Vagina (tissue), 2 donors: ENCODE measurements at regions not wholly inside any gene's neighbourhood (a gene's known extent, or its start where the extent isn't known, plus 50 kb on each side); places are given as distances from the start of the nearest gene placed in this dataset.

Experiments
- DNase-seq, 2 donors: peaks; one replicate each; pipeline ENCODE4 v3.0.0-alpha.2; 2017; ENCODE audit errors: extremely low spot score in 2 of 2
- H3K27ac ChIP-seq: fragments of 200-600 bp; sonication (generic); one replicate; pipeline ENCODE4 v1.5.1; 2019
- H3K27me3 ChIP-seq: fragments of 200-600 bp; sonication (generic); one replicate; pipeline ENCODE4 v1.5.1; 2019
- H3K36me3 ChIP-seq, 2 donors: fragments of 200-600 bp; sonication (generic); one replicate each; pipeline ENCODE4 v1.5.1; 2017 to 2019
- H3K4me1 ChIP-seq: fragments of 200-600 bp; sonication (generic); one replicate; pipeline ENCODE4 v1.5.1; 2019
- H3K4me3 ChIP-seq, 2 donors: fragments of 200-600 bp; sonication (generic); 1 replicate in 1 of 2; 2 replicates in 1 of 2; pipeline ENCODE4 v1.5.1; 2016 to 2019
- H3K9me3 ChIP-seq: fragments of 200-600 bp; sonication (generic); one replicate; pipeline ENCODE4 v1.5.1; 2019
- CTCF ChIP-seq, 3 experiments: fragments of 450-650 bp in 2 of 3; fragments of 200-600 bp in 1 of 3; sonication (generic) in 1 of 3; IDR thresholded peaks; one replicate each; pipeline ENCODE4 v1.5.1; 2017 to 2019; ENCODE audit warnings: antibody characterized with exemption in 3 of 3, mild to moderate bottlenecking in 2 of 3, moderate library complexity in 2 of 3
- POLR2A ChIP-seq, 2 donors: fragments of 450-650 bp; IDR thresholded peaks; one replicate each; pipeline ENCODE4 v1.6.1; 2017; ENCODE audit warnings: antibody characterized with exemption in 2 of 2, mild to moderate bottlenecking in 2 of 2, moderate library complexity in 2 of 2
- POLR2AphosphoS5 ChIP-seq, 2 donors: sonication (generic); formaldehyde crosslinking; IDR thresholded peaks; one replicate each; pipeline ENCODE4 v1.9.0; 2017; ENCODE audit warnings: antibody characterized with exemption in 2 of 2, mild to moderate bottlenecking in 2 of 2, low read depth in 1 of 2; ENCODE audit not compliant: insufficient read depth in 1 of 2
- intact Hi-C: fragments of 100-400 bp; cut with DNase I; formaldehyde crosslinking; loops from one replicate; pipeline ENCODE4 v1.15.1; 2023

- H3K9me3 ChIP-seq, result no peaks in the 10 kb centered on the region
- no peak for DNase-seq
- H3K4me3 ChIP-seq, result no peak overlapping the region
- H3K27ac ChIP-seq, result no peak overlapping the region
- no peak for TF ChIP-seq CTCF (IDR thresholded peaks at IDR 0.05)
- TF ChIP-seq POLR2AphosphoS5 (IDR thresholded peaks at IDR 0.05; ENCODE audit: insufficient read depth in 1 of 2, low read depth in 1 of 2), result no peak
- TF ChIP-seq POLR2A (IDR thresholded peaks at IDR 0.05), result no peak
- intact Hi-C loops, result no loop called here
- H3K36me3 ChIP-seq, result no peaks in the 10 kb centered on the region
- H3K27me3 ChIP-seq, result no peaks in the 10 kb centered on the region
- no peaks in the 10 kb centered on the region for H3K4me1 ChIP-seq
Measured at GRCh38 chr10:130891066-130891465, 420.5 kb downstream of the TCERG1L start.

GRCh38 chr10:130894471-130894870, 417.1 kb downstream of the TCERG1L start:
- H3K36me3 ChIP-seq, result no peaks in the 10 kb centered on the region
- DNase-seq, result no peak
- no peak overlapping the region for H3K4me3 ChIP-seq
- no peaks in the 10 kb centered on the region for H3K4me1 ChIP-seq
- no peaks in the 10 kb centered on the region for H3K9me3 ChIP-seq
- intact Hi-C loops, result no loop called here
- TF ChIP-seq POLR2AphosphoS5 (IDR thresholded peaks at IDR 0.05; ENCODE audit: insufficient read depth in 1 of 2, low read depth in 1 of 2) (no peak), POLR2A (IDR thresholded peaks at IDR 0.05) (no peak)
- H3K27me3 ChIP-seq, result no peaks in the 10 kb centered on the region
- no peak overlapping the region for H3K27ac ChIP-seq

GRCh38 chr10:130895161-130895560, 416.4 kb downstream of the TCERG1L start:
- H3K4me3 ChIP-seq, result no peak overlapping the region
- intact Hi-C loops, result no loop called here
- no peak for DNase-seq
- H3K27ac ChIP-seq, result no peak overlapping the region
- no peaks in the 10 kb centered on the region for H3K27me3 ChIP-seq
- no peaks in the 10 kb centered on the region for H3K9me3 ChIP-seq
- no peaks in the 10 kb centered on the region for H3K36me3 ChIP-seq
- H3K4me1 ChIP-seq, result no peaks in the 10 kb centered on the region
- TF ChIP-seq CTCF (IDR thresholded peaks at IDR 0.05), result no peak
- no peak for TF ChIP-seq POLR2A (IDR thresholded peaks at IDR 0.05)
- TF ChIP-seq POLR2AphosphoS5 (IDR thresholded peaks at IDR 0.05; ENCODE audit: insufficient read depth in 1 of 2, low read depth in 1 of 2), result no peak

GRCh38 chr10:130897815-130898214, 413.7 kb downstream of the TCERG1L start:
- no peaks in the 10 kb centered on the region for H3K27me3 ChIP-seq
- no peak for DNase-seq
- no peak overlapping the region for H3K4me3 ChIP-seq
- intact Hi-C loops, result no loop called here
- no peak overlapping the region for H3K27ac ChIP-seq
- TF ChIP-seq CTCF (IDR thresholded peaks at IDR 0.05) (no peak), POLR2AphosphoS5 (IDR thresholded peaks at IDR 0.05; ENCODE audit: insufficient read depth in 1 of 2, low read depth in 1 of 2) (no peak), POLR2A (IDR thresholded peaks at IDR 0.05) (no peak)
- no peaks in the 10 kb centered on the region for H3K36me3 ChIP-seq
- no peaks in the 10 kb centered on the region for H3K4me1 ChIP-seq
- no peaks in the 10 kb centered on the region for H3K9me3 ChIP-seq

GRCh38 chr10:130898381-130898780, 413.1 kb downstream of the TCERG1L start:
- no peak overlapping the region for H3K27ac ChIP-seq
- H3K36me3 ChIP-seq, result no peaks in the 10 kb centered on the region
- no peak for DNase-seq
- no peak for TF ChIP-seq CTCF (IDR thresholded peaks at IDR 0.05)
- no peak for TF ChIP-seq POLR2A (IDR thresholded peaks at IDR 0.05)
- TF ChIP-seq POLR2AphosphoS5 (IDR thresholded peaks at IDR 0.05; ENCODE audit: insufficient read depth in 1 of 2, low read depth in 1 of 2), result no peak
- H3K27me3 ChIP-seq, result no peaks in the 10 kb centered on the region
- no peaks in the 10 kb centered on the region for H3K9me3 ChIP-seq
- intact Hi-C loops, result no loop called here
- H3K4me1 ChIP-seq, result no peaks in the 10 kb centered on the region
- no peak overlapping the region for H3K4me3 ChIP-seq

- DNase-seq, result no peak
- Histone ChIP-seq H3K36me3 (no peaks in the 10 kb centered on the region), H3K4me3 (no peak overlapping the region), H3K27ac (no peak overlapping the region), H3K4me1 (no peaks in the 10 kb centered on the region), H3K27me3 (no peaks in the 10 kb centered on the region), H3K9me3 (no peaks in the 10 kb centered on the region)
- TF ChIP-seq POLR2AphosphoS5 (IDR thresholded peaks at IDR 0.05; ENCODE audit: insufficient read depth in 1 of 2, low read depth in 1 of 2) (no peak), CTCF (IDR thresholded peaks at IDR 0.05) (no peak), POLR2A (IDR thresholded peaks at IDR 0.05) (no peak)
- intact Hi-C loops, result no loop called here
Measured at GRCh38 chr10:130899856-130900255, 411.7 kb downstream of the TCERG1L start.
